Neural progenitor cell (in vitro differentiated cells): ENCODE measurements at regions not wholly inside any gene's neighbourhood (a gene's known extent, or its start where the extent isn't known, plus 50 kb on each side); places are given as distances from the start of the nearest gene placed in this dataset.

Source experiments
- EZH2 ChIP-seq: fragments of 200-600 bp; sonication (generic); IDR thresholded peaks from 2 replicates; pipeline ENCODE4 v1.6.1; 2017; ENCODE audit warnings: antibody characterized with exemption, mild to moderate bottlenecking, moderate library complexity
- TF ChIP-seq, protein P1 (sequence below): fragments of 200-600 bp; sonication (generic); IDR thresholded peaks from 2 replicates; pipeline ENCODE4 v1.5.1; 2017; ENCODE audit warnings: antibody characterized with exemption, mild to moderate bottlenecking

DNA sequence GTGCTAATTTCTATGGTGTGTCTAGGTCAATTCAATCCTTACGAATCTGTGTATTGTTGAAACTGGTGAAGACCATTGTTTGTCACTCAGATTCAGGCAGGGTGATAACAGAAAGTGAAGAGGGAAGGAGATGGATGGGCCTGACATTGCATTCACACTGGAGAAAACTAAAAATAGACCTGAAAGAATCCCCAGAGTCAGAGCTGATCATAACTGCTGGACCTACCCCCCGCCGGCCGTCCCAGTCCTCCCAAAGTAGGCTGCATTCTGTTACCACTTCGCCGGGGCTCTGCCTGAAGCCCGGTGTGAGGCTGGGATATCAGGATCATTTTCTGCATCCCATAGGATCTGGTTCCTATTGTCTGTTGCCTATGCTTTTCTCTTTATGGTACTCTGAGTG, 121.1 kb downstream of the NUF2 start:
- TF ChIP-seq, protein P1, sequence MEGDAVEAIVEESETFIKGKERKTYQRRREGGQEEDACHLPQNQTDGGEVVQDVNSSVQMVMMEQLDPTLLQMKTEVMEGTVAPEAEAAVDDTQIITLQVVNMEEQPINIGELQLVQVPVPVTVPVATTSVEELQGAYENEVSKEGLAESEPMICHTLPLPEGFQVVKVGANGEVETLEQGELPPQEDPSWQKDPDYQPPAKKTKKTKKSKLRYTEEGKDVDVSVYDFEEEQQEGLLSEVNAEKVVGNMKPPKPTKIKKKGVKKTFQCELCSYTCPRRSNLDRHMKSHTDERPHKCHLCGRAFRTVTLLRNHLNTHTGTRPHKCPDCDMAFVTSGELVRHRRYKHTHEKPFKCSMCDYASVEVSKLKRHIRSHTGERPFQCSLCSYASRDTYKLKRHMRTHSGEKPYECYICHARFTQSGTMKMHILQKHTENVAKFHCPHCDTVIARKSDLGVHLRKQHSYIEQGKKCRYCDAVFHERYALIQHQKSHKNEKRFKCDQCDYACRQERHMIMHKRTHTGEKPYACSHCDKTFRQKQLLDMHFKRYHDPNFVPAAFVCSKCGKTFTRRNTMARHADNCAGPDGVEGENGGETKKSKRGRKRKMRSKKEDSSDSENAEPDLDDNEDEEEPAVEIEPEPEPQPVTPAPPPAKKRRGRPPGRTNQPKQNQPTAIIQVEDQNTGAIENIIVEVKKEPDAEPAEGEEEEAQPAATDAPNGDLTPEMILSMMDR = no peak
- no peak for TF ChIP-seq EZH2
